ENCODE measurements at regions not wholly inside any gene's neighbourhood (a gene's known extent, or its start where the extent isn't known, plus 50 kb on each side); places are given as distances from the start of the nearest gene placed in this dataset.

- TF ChIP-seq EZH2 (IDR thresholded peaks at IDR 0.05; ENCODE audit: borderline replicate concordance) (no peak), CTCF (IDR thresholded peaks at IDR 0.05; ENCODE audit: poor library complexity) (no peak), EZH2phosphoT487 (IDR thresholded peaks at IDR 0.05; ENCODE audit: low read depth, severe bottlenecking, unreplicated experiment) (no peak)
These were observed 63.0 kb upstream of the BCL2L14 start for GRCh38 chr12:12007713-12008231.
